ENCODE measurements at regions not wholly inside any gene's neighbourhood (a gene's known extent, or its start where the extent isn't known, plus 50 kb on each side); places are given as distances from the start of the nearest gene placed in this dataset.

- ChIA-PET POLR2A (no interaction called here), CTCF (ENCODE audit: low intra/inter-chr PET ratio, low total read pairs) (no interaction called here)
- no peak for FAIRE-seq
- no peak overlapping the region for H3K27ac ChIP-seq (ENCODE audit: extremely low read length, insufficient read depth, low read length)
- H3K36me3 ChIP-seq (replicated peaks in 1 of 2; ENCODE audit: control insufficient read depth in 1 of 2, insufficient read depth in 2 of 2, low read length in 2 of 2): no peaks in the 10 kb centered on the region
- no peaks in the 10 kb centered on the region for H4K20me1 ChIP-seq (ENCODE audit: insufficient read depth, low read length)
- no peaks in the 10 kb centered on the region for H3K4me1 ChIP-seq (ENCODE audit: insufficient read depth, low read length)
- TF ChIP-seq XRCC5 (optimal IDR thresholded peaks at IDR 0.05; ENCODE audit: low read length) (no peak), ZBTB49 (CRISPR knock-in tag; IDR thresholded peaks at IDR 0.05; ENCODE audit: borderline replicate concordance) (no peak), CHCHD3 (CRISPR knock-in tag; IDR thresholded peaks at IDR 0.05) (no peak), PRDM10 (CRISPR knock-in tag; IDR thresholded peaks at IDR 0.05; ENCODE audit: low read depth) (no peak), ZNF441 (CRISPR knock-in tag; IDR thresholded peaks at IDR 0.05; ENCODE audit: borderline replicate concordance) (no peak), MAFK (conservative IDR thresholded peaks at IDR 0.05 in 1 of 2, IDR thresholded peaks at IDR 0.05 in 1 of 2; ENCODE audit: low read length in 2 of 2) (no peak), ZNF550 (CRISPR knock-in tag; IDR thresholded peaks at IDR 0.05; ENCODE audit: borderline replicate concordance) (no peak), ATAD3A (CRISPR knock-in tag; IDR thresholded peaks at IDR 0.05) (no peak), ZFP36L1 (CRISPR knock-in tag; IDR thresholded peaks at IDR 0.05) (no peak), NR1H2 (CRISPR knock-in tag; IDR thresholded peaks at IDR 0.05; ENCODE audit: borderline replicate concordance, low read depth) (no peak), ZNF563 (CRISPR knock-in tag; IDR thresholded peaks at IDR 0.05) (no peak), FIP1L1 (IDR thresholded peaks at IDR 0.05; ENCODE audit: borderline replicate concordance, insufficient read depth, low read depth, low read length) (no peak), SAFB2 (CRISPR knock-in tag; IDR thresholded peaks at IDR 0.05; ENCODE audit: borderline replicate concordance, low read depth) (no peak), ARHGAP35 (CRISPR knock-in tag; IDR thresholded peaks at IDR 0.05; ENCODE audit: borderline replicate concordance) (no peak)
- H2AFZ ChIP-seq (ENCODE audit: low read length): no peak overlapping the region
- no peaks in the 10 kb centered on the region for H3K9me3 ChIP-seq (ENCODE audit: low read length)
- no peak for DNase-seq (ENCODE audit: low spot score)
- no peak overlapping the region for H3K9ac ChIP-seq (ENCODE audit: insufficient read depth, low read depth, low read length)
- in situ Hi-C loops (cut with HindIII; ENCODE audit: extremely low pct_ligation_motif_present, low pct_unique_long_range_greater_than_20kb): no loop called here
- 25% methylated on average over 7 of the region's 7 CpGs for WGBS (ENCODE audit: low lambda C conversion rate)
- no peak overlapping the region for H3K4me3 ChIP-seq (replicated peaks in 1 of 3; ENCODE audit: insufficient read depth in 1 of 3, low read depth in 2 of 3, low read length in 3 of 3)
- no peaks in the 10 kb centered on the region for H3K79me2 ChIP-seq (ENCODE audit: insufficient read depth, low read length)
- BruUV-seq (replicated peaks): no TSS peak
- intact Hi-C loops (cut with micrococcal nuclease; ENCODE audit: unreplicated experiment): no loop called here
- no peaks in the 10 kb centered on the region for H3K27me3 ChIP-seq (ENCODE audit: control insufficient read depth in 1 of 2, insufficient read depth in 2 of 2, low read length in 2 of 2)
- no peak overlapping the region for H3K4me2 ChIP-seq (ENCODE audit: low read depth, low read length)
- no peak for ATAC-seq
These were observed 610.5 kb downstream of the TFAP2B start for GRCh38 chr6:51429017-51429712.
